Activated CD4-positive, alpha-beta T cell treated with anti-CD3 and anti-CD28 coated beads for 1 hour (primary cell): ENCODE measurements at regions not wholly inside any gene's neighbourhood (a gene's known extent, or its start where the extent isn't known, plus 50 kb on each side); places are given as distances from the start of the nearest gene placed in this dataset.
"Not testable (repeated sequence)": the region's sequence is repeated elsewhere in the genome, so short reads cannot be mapped to it uniquely, and the experiment has no call there.

ENCODE experiments used
- DNase-seq: peaks from one replicate; pipeline ENCODE4 v3.0.0-alpha.2; 2020

DNA sequence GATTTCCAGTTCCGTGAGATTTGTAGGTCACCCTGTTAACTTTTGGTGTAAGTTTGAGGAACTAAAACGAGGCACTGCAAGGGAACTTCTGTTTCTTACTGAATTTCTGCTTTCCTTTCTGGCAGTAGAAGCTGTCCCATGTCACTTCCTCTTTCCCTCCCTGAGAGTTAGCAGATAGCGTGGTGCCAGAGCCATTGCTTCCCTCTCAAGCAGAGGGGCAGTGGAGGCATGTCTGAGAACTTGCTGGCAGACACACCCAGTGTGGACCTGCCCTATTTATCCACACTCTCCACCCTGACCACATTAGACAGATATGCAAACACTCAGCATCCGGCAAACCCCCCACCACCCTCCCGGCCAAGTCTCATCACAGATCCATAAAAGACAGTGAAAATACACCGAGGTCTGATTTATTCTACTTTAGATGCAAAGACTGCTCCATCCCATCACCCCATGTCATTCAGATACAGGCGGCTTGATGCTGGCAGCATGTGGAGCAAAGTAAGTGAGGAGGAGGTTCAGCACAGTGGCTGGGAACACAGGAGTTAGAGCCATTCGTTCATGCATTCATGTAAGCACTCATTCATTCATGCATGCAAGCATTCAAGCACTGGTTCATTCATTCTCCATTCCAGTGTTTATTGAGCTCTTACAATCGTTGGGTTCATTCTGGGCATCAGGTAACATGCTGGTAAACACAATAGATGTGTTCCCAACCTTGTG lies 324.7 kb downstream of the SHQ1 start:
- DNase-seq: no peak

DNA sequence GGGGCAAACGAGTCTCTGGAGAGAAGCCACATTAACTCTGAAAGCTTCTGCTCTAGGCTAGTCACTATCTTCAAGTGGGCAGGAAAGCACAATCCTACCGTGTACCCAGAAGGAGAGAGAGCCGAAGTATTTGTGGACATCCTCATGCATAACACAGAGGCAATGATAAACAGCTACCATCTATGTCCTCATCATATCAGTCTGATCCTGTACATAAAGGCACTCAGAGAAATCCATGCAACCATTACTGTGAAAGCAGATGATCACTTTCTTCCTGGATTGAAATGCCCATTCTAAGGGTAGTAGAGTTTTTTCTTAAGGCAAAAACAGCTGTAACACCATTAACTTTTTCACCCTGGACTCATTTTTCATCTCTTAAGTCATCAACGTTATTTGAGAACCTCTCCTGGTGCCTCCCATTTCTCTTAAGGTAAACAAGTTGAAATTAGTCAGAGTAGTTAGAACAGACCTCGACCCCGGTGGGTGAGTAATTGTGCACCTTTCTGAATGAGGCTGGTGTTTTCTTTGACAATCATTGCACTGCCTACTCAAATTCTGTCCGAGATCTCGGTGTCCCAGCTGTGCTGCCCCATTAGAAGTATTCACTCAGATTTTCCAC lies 327.4 kb downstream of the SHQ1 start:
- no peak for DNase-seq

DNA sequence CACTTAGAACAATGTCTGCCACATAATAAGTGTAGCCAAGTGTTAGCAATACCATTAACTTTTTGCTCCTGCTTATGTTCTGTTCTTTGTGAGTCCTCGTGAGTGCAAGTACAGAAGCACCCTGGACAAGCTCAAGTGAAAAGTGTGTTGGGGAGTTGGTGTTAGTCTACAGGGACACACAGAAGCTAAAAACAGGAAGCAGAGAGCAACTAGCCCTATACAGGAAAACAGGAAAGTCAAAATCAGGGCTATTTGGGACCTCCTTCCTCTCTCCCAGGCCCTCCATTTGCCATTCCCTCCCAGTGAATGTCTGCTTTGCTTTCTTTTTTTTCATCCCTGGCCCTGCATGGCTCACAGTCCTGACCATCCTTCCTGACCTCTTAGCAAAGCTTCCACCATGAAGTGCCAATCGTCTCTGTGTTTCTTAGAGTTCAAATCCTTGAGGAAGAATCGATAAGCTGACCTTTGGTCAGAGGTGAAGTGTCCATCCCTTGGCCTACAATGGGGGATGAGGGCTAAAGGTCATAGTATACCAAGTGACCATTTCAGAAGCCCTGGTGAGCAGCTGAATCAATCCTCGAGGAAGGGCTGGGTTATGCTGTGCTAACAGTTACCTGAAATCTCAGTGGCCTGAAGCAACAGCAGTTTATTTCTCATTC lies 328.2 kb downstream of the SHQ1 start:
- DNase-seq: no peak

DNA sequence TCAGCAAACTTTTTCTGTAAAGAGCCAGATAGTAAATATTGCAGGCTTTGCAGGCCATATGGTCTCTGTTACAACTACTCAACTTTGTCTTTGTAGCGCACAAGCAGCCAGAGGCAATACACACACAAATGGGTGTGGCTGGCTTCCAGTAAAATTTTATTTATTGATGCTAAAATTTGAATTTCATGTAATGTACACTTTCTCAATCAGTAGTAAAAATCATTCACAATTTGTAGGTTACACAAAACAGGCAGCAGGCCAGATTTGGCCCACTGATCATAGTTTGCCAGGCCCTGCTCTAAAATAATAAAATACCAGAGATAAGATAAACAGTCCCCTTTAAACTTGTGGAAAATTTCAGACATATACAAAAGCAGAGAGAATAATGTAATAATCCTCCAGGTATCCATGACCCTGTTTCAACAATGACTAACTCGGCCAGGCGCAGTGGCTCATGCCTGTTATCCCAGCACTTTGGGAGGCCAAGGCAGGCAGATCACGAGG lies 330.3 kb downstream of the SHQ1 start:
- DNase-seq: no peak

DNA sequence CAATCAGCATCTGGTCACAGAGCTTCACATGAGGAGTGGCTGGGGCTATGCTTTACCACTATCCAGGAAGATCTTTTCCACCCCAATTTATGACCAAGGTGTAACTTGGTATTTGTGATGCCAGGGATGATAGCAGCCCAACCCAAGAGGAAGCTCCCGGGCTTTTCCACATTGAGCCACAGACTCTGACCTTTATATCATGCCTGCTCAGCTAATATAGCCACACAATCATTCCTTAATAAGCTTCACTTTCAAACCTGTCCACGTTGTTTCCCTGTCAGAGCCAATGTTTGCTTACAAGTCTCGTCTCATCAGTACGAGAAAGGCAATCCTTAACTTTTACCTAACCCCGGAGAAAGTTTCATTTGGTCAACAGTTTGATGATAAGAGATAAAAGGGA lies 330.9 kb downstream of the SHQ1 start:
- no peak for DNase-seq

DNA sequence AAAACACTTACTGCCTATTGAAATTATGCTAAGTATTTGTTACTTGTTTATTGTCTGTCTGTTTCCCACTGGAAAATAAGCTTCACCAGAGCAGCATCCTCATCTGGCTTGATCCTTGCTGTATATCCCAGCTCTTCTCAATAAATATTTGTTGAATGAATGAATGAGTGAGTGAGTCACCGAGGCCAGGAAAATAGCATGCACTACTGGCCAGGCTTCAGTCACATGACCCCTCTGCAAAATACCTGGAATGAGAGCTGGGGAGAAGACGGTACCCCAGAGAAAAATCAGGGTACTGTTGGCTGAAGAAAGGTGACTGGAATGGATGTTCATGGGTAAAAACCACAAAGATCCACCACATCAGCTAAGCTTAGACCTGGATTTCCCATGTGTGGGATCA lies 331.9 kb downstream of the SHQ1 start:
- DNase-seq: no peak

DNA sequence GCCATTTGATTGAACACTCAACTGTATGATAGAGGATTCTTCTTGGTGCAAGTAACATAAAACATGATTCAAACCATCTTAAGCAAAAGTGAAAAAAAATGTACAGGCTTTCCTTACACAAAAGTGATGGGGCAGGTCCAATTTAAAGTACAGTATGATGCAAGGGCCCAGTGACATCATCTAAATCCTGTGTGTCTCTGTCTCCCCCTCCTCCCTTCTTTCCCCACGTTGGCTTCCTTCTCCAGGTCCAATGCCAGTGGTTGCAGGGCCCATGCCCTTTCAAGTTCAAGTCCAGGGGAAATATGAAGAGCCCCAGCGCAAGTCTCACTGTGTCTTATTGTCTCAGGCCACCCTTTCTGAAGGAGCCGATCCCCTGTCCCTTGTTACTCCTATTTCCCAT lies 332.3 kb downstream of the SHQ1 start:
- DNase-seq: no peak

DNA sequence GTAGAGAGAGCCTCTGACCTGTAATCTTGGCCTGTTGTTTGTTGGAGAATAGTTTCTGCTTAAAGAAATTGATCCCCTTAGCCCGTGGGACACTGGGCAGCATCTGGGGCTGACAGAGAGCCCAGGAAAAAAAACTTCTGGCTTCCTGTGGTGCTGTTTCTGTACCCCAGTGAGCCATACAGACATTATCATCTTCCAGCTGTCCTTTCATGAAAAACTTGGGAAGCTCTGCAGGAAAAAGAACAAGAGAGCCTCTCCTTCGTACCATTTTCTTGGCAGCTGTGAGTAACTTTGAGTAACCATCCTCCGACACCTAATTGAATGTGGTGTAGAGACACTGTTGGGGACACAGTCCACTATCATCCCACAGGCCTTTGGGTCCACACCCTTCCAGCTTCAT lies 333.0 kb downstream of the SHQ1 start:
- DNase-seq: no peak

DNA sequence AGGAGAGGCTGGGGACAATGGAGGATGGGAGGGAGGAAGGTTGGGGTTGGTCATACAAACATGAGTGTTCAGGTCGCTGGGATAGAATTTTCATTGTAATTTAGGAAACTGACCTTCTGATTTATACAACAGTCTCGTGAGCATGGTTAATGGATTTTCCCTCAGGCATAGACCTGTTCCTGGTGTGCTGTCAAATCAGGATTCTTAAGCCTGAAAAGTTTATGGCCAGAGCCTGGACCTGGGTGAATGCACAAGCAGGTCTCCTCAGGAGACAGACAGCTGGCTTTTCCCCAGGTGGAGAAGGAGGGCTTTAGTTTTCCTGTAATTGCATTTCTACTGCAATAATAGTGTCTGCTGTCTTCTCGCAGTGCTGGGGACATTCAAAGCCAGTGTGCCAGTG lies 338.0 kb downstream of the SHQ1 start:
- no peak for DNase-seq

DNA sequence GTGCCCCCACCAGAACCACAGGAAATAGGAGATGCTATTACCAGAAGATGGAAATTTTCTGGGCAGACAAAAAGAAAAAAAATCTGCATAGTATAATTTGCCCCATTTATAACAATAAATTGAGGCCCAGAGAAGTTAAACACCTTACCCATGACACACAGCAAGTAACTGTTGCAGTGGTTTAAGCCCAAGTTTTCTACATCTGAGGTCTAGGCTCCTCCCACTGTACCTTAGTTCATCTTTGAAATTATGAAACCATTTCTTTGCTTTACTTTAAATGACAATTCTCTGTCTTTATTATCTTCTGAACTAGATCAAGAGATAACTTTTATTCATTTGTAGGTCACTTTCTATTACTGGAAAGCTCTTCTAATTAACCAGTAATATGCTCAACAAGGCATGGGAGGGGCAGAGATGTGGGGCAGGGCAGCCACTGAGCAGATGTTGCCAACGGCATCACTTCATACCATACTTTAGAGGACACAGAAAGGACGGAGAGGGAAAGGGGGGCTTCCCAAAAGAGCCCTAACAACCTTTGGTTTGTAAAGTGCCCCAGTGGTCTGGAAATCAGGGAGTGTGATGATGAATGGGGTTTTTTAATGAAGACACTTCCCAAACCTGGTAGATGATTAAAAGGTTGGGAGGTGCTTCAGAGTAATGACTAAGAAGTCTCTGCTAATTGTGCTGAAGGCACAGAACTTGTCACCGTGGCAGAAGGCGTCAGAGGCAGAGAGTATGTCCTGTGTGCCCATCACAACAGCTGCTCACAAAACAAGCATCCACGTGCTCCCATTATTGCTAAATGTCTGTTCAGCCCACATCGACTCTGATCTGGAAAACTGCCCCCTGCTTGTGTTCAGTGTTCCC lies 342.5 kb downstream of the SHQ1 start:
- no peak for DNase-seq

DNA sequence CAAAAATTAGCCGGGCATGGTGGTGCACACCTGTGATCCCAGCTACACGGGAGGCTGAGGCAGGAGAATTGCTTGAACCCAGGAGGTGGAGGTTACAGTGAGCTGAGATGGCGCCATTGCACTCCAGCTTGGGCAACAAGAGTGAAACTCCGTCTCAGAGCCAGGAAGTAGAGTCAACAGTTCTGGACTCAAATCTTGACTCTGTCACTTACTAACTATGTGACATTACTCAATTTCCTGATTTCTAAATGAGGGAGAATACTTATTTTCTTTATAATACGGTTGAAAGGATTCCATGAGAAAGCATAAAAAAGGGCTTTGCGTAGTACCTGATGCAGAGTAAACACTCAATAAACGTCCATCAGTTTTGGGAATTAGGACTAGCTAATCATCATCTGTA lies 350.7 kb downstream of the SHQ1 start:
- not testable (repeated sequence) for DNase-seq

DNA sequence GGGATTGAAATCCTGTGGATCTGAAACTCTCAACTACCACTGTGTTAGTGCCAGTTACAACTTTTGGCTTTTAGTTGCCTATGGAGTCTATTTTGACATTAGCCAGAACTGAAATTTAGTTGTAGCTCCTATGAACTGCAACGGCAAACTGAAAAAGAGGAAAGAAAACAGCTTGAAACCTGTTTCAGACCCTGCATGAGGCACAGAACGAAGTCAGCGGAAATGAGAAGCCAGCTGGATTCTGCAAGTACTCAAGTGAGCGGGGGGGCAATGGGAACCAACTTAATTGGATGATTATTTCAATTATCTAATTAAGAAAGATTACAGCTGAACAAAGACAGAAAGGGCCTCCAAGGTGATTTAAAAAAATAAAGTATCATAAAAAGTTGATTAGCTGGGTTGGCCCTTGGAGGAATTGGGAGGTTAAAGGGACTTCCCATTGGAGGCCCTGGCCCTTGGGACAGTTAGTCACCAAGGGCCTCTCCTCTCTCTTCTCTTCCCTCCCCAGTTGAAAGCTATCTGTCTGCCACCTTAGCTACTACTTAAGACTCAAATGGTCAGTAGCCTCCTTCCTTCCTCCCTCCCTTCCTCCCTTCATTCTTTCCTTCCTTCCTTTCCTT lies 352.1 kb downstream of the SHQ1 start:
- no peak for DNase-seq

DNA sequence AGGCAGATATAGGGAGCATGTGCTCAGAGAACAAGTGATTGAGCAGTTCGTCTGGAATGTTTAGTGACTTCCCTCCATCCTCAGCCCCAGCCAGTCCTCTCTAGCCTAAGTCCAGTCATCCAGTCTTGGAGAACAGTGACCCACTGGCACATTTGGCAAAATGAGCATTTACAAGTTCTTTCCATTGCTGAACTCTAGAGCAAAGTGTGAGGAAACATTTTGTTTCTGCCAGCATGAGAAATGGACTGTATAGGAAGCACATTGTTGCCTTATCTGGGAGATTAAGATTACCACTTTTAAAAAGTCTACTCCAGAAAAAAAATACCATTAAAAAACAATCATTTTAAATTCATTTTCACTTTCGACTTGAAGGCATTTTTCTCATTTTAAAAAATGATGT lies 353.6 kb downstream of the SHQ1 start:
- no peak for DNase-seq

DNA sequence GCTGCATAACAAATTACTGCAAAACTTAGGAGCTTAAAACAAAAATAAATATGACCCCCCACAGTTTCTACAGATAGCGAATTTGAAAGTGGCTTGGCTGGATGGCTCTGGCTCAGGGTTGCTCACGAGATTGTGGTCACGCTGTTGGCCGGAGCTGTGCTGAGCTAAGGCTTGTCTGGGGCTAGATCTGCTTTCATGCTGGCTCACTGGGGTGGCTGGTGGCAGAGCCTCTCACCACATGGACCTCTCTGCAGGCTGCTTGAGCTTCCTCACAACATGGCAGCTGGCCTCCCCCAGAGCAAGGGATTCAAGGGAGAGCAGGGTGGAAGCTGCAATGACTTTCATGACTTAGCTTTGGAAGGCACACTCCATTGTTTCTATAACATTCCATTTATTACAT lies 354.1 kb downstream of the SHQ1 start:
- DNase-seq: no peak

DNA sequence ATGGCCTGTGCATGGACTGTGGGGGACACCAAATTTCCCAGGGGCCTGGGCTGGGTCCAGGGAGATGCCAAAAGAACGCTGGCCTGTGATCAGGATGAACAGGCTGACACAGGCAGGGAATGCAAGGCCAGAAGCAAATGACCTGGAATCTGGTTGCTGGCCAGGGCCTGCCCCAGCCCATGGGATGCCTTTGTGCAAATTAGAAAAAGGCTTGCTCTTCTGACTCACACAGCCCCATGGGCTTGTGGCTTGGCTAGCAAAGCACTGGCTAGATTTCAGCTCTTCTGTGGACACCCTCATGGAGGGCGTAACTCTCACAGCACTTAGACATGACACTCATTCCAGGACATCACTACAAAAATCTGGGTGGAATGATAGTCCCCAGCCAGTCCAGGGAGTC lies 356.0 kb downstream of the SHQ1 start:
- DNase-seq: no peak

DNA sequence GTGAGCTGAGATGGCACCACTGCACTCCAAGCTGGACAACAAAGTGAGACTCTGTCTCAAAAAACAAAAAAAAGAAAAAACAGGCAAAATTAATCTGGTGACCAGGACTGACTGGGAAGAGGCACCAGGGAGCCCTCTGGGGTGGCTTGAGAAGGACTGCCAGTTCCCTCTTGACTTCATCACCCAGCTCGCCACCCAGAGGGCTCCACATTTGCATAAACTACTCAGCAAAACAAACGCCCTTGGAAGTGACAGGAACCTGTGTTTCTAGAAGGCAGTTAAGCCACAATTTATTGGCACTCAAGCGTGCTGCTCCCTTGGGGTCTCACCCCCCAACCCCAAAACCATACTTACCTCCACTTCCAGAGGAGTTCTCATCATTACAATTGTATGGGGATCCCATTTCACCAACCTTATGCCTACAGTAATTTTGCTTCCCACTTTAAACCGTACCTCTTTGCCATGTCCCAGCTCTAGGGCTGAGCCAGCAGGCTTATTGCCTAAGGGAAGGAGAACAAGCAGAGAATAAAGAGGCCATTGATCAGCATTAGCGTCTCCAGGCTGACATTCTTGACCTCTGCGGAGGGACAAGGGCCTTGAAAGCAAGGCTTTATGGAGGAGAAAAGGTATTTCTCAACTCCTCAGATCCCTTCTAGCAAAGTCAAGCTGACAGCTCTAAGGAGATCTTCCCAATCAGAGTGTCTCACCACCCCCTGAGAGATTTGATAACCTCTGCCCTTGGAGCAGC lies 357.4 kb downstream of the SHQ1 start:
- no peak for DNase-seq

DNA sequence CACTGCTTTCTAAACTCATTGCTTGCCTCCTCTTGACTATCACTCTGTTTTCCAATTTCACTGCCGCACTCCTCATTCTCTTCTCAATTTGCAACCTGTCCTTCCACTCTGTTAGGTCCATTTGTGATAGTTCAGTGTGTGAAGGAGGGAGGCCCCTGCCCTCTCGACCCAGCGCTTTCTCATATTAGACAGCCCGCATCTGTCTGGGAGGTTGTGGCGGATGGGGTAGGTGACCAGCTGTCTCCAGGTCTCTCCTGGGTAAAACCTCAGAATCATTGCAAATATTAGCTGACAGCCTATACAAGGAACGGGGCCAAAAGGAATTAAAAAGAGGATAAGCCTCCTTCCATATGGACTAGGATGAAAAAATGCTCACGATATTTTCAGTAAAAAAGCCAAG lies 358.3 kb downstream of the SHQ1 start:
- DNase-seq: no peak

DNA sequence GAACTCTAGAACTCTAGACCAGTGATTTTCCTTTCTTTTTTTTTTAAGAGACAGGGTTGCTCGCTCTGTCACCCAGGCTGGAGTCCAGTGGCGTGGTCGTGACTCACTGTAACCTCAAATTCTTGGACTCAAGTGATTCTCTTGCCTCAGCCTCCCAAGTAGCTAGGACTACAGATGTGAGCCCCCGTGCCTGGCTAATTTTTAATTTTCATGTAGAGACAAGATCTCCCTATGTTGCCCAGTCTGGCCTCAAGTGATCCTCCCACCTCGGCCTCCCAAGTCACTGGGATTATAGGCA lies 359.6 kb downstream of the SHQ1 start:
- no peak for DNase-seq

DNA sequence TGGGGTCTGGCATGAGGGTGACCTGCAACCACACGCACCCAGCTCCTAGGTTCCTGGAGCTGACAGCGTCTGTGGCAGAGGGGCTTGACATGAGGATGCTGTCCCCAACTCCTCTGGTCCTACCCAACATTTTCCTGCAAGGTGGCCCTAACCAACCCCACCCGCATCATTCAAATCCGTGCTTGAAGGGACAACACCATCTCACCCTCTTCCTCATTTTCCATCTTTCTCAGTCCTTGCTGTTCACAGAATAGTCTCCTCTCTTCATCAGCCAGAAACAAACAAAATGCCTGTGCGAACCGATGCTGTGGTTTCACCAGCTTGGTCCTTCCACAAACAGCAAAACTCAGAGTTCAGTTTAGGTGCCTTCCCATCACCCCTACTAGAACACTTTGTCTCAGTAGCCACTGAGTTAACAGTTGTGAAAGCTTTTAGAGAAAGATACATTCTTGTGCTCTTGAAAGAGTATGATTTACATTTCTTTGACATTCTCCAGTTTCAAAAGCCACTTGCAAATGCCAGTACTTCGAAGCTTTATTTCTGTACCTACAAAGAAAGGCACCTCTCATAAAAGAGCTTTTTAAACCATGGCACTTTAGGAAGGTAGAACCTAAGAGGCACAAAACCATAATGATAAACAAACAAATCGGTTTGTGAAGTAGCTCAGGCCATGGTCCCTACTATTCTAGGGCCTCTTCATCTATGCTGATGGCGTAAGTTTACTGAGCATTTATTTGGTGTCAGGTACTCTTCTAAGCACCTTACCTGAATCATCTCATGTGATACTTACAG lies 360.1 kb downstream of the SHQ1 start:
- no peak for DNase-seq

DNA sequence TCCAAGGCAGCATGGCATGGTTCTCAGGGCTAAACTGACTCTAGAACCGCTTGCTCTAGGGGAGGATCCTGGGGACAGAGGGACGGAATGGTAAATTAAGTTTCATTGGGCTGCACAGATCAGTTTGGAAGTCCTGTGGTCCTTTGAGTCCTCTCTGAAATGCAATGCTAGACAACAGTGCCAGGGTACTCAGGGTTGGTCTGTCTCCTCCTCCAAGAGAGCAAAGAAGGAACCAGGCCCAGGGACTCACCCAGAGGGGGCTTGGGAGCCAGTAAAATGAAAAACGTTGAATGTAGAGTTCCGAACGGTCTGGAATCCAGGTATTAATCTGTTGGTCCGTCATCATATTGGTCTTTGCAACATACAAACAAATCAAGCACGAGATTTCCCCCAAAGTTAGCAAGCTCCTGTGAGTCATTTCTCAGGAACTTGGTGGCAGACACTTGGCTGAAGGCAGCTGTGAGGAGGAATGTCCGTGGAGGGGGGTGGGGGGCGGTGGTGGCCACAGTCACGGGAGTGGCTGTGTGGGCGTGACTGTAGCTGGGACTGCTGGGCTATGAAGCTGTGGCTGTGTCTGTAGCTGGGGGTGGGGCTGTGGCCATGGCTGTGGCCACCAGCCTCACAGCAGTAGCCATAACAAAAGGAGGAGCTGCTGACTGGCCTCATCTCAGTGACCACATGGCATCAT lies 361.0 kb downstream of the SHQ1 start:
- DNase-seq: no peak

DNA sequence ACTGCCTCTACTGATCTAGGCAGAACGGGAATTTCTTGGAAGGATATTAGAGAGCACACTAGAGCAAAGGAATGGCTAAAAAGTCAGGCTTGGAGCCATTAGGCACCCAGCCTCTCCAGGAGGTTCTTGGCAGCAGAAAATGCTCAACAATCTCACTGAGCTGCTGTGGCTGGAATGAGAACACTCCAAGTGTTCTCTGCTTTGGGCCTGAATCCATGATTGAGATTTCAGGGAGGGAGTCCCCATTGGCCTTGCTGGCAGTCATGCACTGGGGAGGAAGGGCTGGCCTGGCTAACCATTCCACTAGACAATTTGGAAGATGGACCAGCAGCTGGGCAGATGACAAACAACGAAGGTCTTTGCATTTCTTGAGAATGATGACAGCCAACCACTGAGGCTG lies 362.6 kb downstream of the SHQ1 start:
- DNase-seq: no peak
